IMR-90 (cell line): ENCODE measurements at regions not wholly inside any gene's neighbourhood (a gene's known extent, or its start where the extent isn't known, plus 50 kb on each side); places are given as distances from the start of the nearest gene placed in this dataset.

ENCODE experiments used
- ATAC-seq: fragments of 200-7000 bp; cut with Tn5 transposase; 2 replicates; pipeline ENCODE4 v1.9.1; 2020; ENCODE audit warnings: low read depth, mild to moderate bottlenecking, moderate library complexity
- BruUV-seq: library from RNA; stranded (reverse); fragments of 400-500 nt; replicated peaks from 2 replicates; lab custom pipeline; 2021; lab: Mats Ljungman, UMichigan
- CTCF ChIA-PET: fragments of 300-600 bp; formaldehyde crosslinking; extraction: SDS; loops from one replicate; lab custom pipeline; 2021; ENCODE audit warnings: antibody characterized with exemption; lab: Yijun Ruan, JAX
- POLR2A ChIA-PET: fragments of 300-600 bp; sonication (Branson Sonifier 250); formaldehyde crosslinking; loops from one replicate; lab custom pipeline; 2022; ENCODE audit warnings: antibody characterized with exemption; ENCODE audit not compliant: unreplicated experiment; lab: Charles Lee
- DNase-seq: peaks from one replicate; pipeline ENCODE4 v3.0.0; 2013
- H2AFZ ChIP-seq: replicated peaks from 2 replicates; pipeline ENCODE3; 2013; ENCODE audit warnings: low read length, mild to moderate bottlenecking; ENCODE audit not compliant: poor library complexity
- H2AK5ac ChIP-seq: 2 replicates; pipeline ENCODE4 v1.6.1; 2013; ENCODE audit warnings: low read depth, low read length, inconsistent platforms
- H2AK9ac ChIP-seq: replicated peaks from 2 replicates; pipeline ENCODE3; 2013; ENCODE audit warnings: mild to moderate bottlenecking, low read depth, low read length, moderate library complexity; ENCODE audit not compliant: poor library complexity
- H2BK120ac ChIP-seq: 2 replicates; pipeline ENCODE4 v1.6.1; 2013; ENCODE audit warnings: low read depth, low read length, inconsistent platforms
- H2BK15ac ChIP-seq: 3 replicates; pipeline ENCODE4 v1.6.1; 2013; ENCODE audit warnings: low read depth, low read length, inconsistent platforms
- H2BK20ac ChIP-seq: 2 replicates; pipeline ENCODE4 v1.6.1; 2013; ENCODE audit warnings: low read depth, mild to moderate bottlenecking, inconsistent platforms, low read length, moderate library complexity
- H2BK5ac ChIP-seq: 2 replicates; pipeline ENCODE4 v1.6.1; 2013; ENCODE audit warnings: mild to moderate bottlenecking, low read depth, low read length, inconsistent platforms; ENCODE audit not compliant: poor library complexity, severe bottlenecking
- H3K14ac ChIP-seq: replicated peaks from 2 replicates; pipeline ENCODE4 v1.6.1; 2013; ENCODE audit warnings: low read depth, low read length, inconsistent platforms
- H3K18ac ChIP-seq: 2 replicates; pipeline ENCODE4 v1.6.1; 2013; ENCODE audit warnings: low read depth, low read length, control low read depth
- H3K23ac ChIP-seq: 2 replicates; pipeline ENCODE4 v1.6.1; 2013; ENCODE audit warnings: low read depth, low read length, inconsistent platforms
- H3K27ac ChIP-seq: 2 replicates; pipeline ENCODE4 v1.5.1; 2013; ENCODE audit warnings: mild to moderate bottlenecking, control low read depth, low read length; ENCODE audit not compliant: insufficient read depth
- H3K27me3 ChIP-seq: 2 replicates; pipeline ENCODE4 v1.6.1; 2013; ENCODE audit warnings: low read length; ENCODE audit not compliant: control insufficient read depth, insufficient read depth
- H3K36me3 ChIP-seq: 2 replicates; pipeline ENCODE4 v1.6.1; 2013; ENCODE audit warnings: low read length, mixed read lengths; ENCODE audit not compliant: control insufficient read depth, insufficient read depth
- H3K4ac ChIP-seq: 2 replicates; pipeline ENCODE4 v1.6.1; 2013; ENCODE audit warnings: low read depth, low read length, inconsistent platforms
- H3K4me1 ChIP-seq: 2 replicates; pipeline ENCODE4 v1.6.1; 2013; ENCODE audit warnings: low read length, mixed read lengths; ENCODE audit not compliant: control insufficient read depth, insufficient read depth
- H3K4me2 ChIP-seq: 2 replicates; pipeline ENCODE4 v1.6.1; 2013; ENCODE audit warnings: low read depth, mild to moderate bottlenecking, control low read depth, low read length, moderate library complexity
- H3K4me3 ChIP-seq: 2 replicates; pipeline ENCODE4 v1.5.1; 2013; ENCODE audit warnings: low read depth, mild to moderate bottlenecking, control low read depth, low read length, moderate library complexity; ENCODE audit not compliant: insufficient read depth
- H3K56ac ChIP-seq: 2 replicates; pipeline ENCODE4 v1.6.1; 2013; ENCODE audit warnings: low read length, inconsistent platforms; ENCODE audit not compliant: insufficient read depth; ENCODE audit errors: extremely low read depth
- H3K79me1 ChIP-seq, 2 experiments: 2 replicates each; pipeline ENCODE4 v1.6.1; 2013; ENCODE audit warnings: low read length in 2 of 2, inconsistent platforms in 1 of 2, low read depth in 1 of 2
- H3K9ac ChIP-seq: 2 replicates; pipeline ENCODE4 v1.6.1; 2013; ENCODE audit warnings: low read depth, low read length, control low read depth
- H3K9me1 ChIP-seq: 2 replicates; pipeline ENCODE4 v1.6.1; 2013; ENCODE audit warnings: low read length, inconsistent platforms; ENCODE audit not compliant: insufficient read depth
- H3K9me3 ChIP-seq: 2 replicates; pipeline ENCODE4 v1.6.1; 2013; ENCODE audit warnings: low read length; ENCODE audit not compliant: control insufficient read depth, insufficient read depth
- H4K20me1 ChIP-seq: 2 replicates; pipeline ENCODE4 v1.6.1; 2013; ENCODE audit warnings: low read length, inconsistent platforms; ENCODE audit not compliant: insufficient read depth
- H4K5ac ChIP-seq: 2 replicates; pipeline ENCODE4 v1.6.1; 2013; ENCODE audit warnings: mild to moderate bottlenecking, low read depth, low read length, control low read depth
- H4K8ac ChIP-seq, 2 experiments: 2 replicates each; pipeline ENCODE4 v1.6.1; 2013; ENCODE audit warnings: low read depth in 2 of 2, low read length in 2 of 2, control low read depth in 1 of 2, inconsistent platforms in 1 of 2
- H4K91ac ChIP-seq: 2 replicates; pipeline ENCODE4 v1.6.1; 2013; ENCODE audit warnings: low read depth, low read length, inconsistent platforms; ENCODE audit not compliant: insufficient read depth
- BHLHE40 ChIP-seq: fragments of 150-350 bp; IDR thresholded peaks from 2 replicates; pipeline ENCODE4 v1.6.1; 2016; ENCODE audit warnings: mild to moderate bottlenecking, low read depth, low read length
- CEBPB ChIP-seq: IDR thresholded peaks from 2 replicates; pipeline ENCODE4 v1.6.1; 2012; ENCODE audit warnings: low read depth, low read length, improper control_type of control experiment
- CHD1 ChIP-seq: IDR thresholded peaks from 2 replicates; pipeline ENCODE4 v1.6.1; 2012; ENCODE audit warnings: low read depth, low read length, improper control_type of control experiment
- CTCF ChIP-seq: conservative IDR thresholded peaks from 2 replicates; pipeline ENCODE4 v1.5.1; 2012; ENCODE audit warnings: mild to moderate bottlenecking, low read depth, low read length, improper control_type of control experiment
- ELK1 ChIP-seq: fragments of 150-350 bp; IDR thresholded peaks from 2 replicates; pipeline ENCODE4 v1.6.1; 2016; ENCODE audit warnings: low read depth, mild to moderate bottlenecking, low read length, moderate library complexity, borderline replicate concordance
- FOS ChIP-seq: fragments of 150-350 bp; IDR thresholded peaks from 2 replicates; pipeline ENCODE4 v1.6.1; 2016; ENCODE audit warnings: low read depth, low read length
- MAFK ChIP-seq: IDR thresholded peaks from 2 replicates; pipeline ENCODE4 v1.6.1; 2012; ENCODE audit warnings: low read depth, low read length, improper control_type of control experiment
- MAZ ChIP-seq: IDR thresholded peaks from 2 replicates; pipeline ENCODE4 v1.6.1; 2012; ENCODE audit warnings: low read depth, mild to moderate bottlenecking, low read length, improper control_type of control experiment, moderate library complexity, borderline replicate concordance
- MXI1 ChIP-seq: IDR thresholded peaks from 2 replicates; pipeline ENCODE4 v1.6.1; 2012; ENCODE audit warnings: low read depth, mild to moderate bottlenecking, low read length, moderate library complexity, borderline replicate concordance
- NFE2L2 ChIP-seq: fragments of 150-350 bp; IDR thresholded peaks from 2 replicates; pipeline ENCODE4 v1.6.1; 2016; ENCODE audit warnings: low read depth, mild to moderate bottlenecking, low read length
- POLR2A ChIP-seq: IDR thresholded peaks from 2 replicates; pipeline ENCODE4 v1.6.1; 2012; ENCODE audit warnings: mild to moderate bottlenecking, low read depth, low read length
- RAD21 ChIP-seq: IDR thresholded peaks from 2 replicates; pipeline ENCODE4 v1.6.1; 2012; ENCODE audit warnings: low read length, improper control_type of control experiment
- RCOR1 ChIP-seq: IDR thresholded peaks from 2 replicates; pipeline ENCODE4 v1.6.1; 2012; ENCODE audit warnings: mild to moderate bottlenecking, low read length, improper control_type of control experiment; ENCODE audit not compliant: insufficient replicate concordance
- RFX5 ChIP-seq: IDR thresholded peaks from 2 replicates; pipeline ENCODE4 v1.8.0; 2012; ENCODE audit warnings: low read depth, mild to moderate bottlenecking, low read length, moderate library complexity
- SMC3 ChIP-seq: fragments of 150-350 bp; IDR thresholded peaks from 2 replicates; pipeline ENCODE4 v1.6.1; 2016; ENCODE audit warnings: low read depth, mild to moderate bottlenecking, antibody characterized with exemption, low read length, moderate library complexity
- USF2 ChIP-seq: fragments of 150-350 bp; IDR thresholded peaks from 2 replicates; pipeline ENCODE4 v1.6.1; 2017; ENCODE audit warnings: mild to moderate bottlenecking, antibody characterized with exemption, low read length, low read depth
- WGBS, 2 experiments: methylation state at CpG; one replicate each; pipeline versions ENCODE4 v1.1.5 to v1.1.7; 2013; ENCODE audit warnings: missing lambda C conversion rate in 2 of 2; ENCODE audit not compliant: insufficient read length in 1 of 2; ENCODE audit errors: extremely low coverage in 2 of 2; 5-methylcytosine and 5-hydroxymethylcytosine counted together
- dilution Hi-C: fragments of 300-500 bp; cut with HindIII; formaldehyde crosslinking; loops from one replicate; pipeline ENCODE4 v1.14.3; 2018; ENCODE audit warnings: low sequenced_read_pairs; ENCODE audit not compliant: unreplicated experiment
- in situ Hi-C: fragments of 300-500 bp; cut with MboI; formaldehyde crosslinking; loops from 3 replicates; pipeline ENCODE4 v1.14.3; 2019; ENCODE audit warnings: low sequenced_read_pairs, inconsistent platforms, mixed read lengths
- intact Hi-C: fragments of 100-400 bp; cut with micrococcal nuclease; formaldehyde crosslinking; loops from 2 replicates; pipeline ENCODE4 v1.10.0; 2022

- Histone ChIP-seq H3K23ac (no peak overlapping the region), H3K27ac (no peak overlapping the region), H2AK9ac (no peak overlapping the region), H3K18ac (no peak overlapping the region), H3K9me1 (peaks cover 6% of the 10 kb centered on the region), H3K9me3 (no peaks in the 10 kb centered on the region), H2BK20ac (no peak overlapping the region), H4K20me1 (peaks cover 25% of the 10 kb centered on the region), H3K4me1 (no peaks in the 10 kb centered on the region), H2BK15ac (no peak overlapping the region), H3K27me3 (no peaks in the 10 kb centered on the region), H4K5ac (no peak overlapping the region), H4K8ac (no peak overlapping the region), H3K36me3 (peaks cover 8% of the 10 kb centered on the region), H3K9ac (no peak overlapping the region), H3K4me3 (no peak overlapping the region), H2AK5ac (no peak overlapping the region), H3K4ac (no peak overlapping the region), H2BK5ac (no peak overlapping the region), H2AFZ (no peak overlapping the region), H3K56ac (no peak overlapping the region), H4K91ac (no peak overlapping the region), H3K14ac (no peak overlapping the region), H3K79me1 (peaks cover 19 to 62% of the 10 kb centered on the region in 2 experiments), H2BK120ac (no peak overlapping the region), H3K4me2 (no peak overlapping the region)
- intact Hi-C loops = no loop called here
- ATAC-seq = no peak
- dilution Hi-C loops = no loop called here
- WGBS, 2 experiments = no CpG with 5 or more reads among the region's 1 CpG
- ChIA-PET CTCF (no interaction called here), POLR2A (no interaction called here)
- in situ Hi-C loops = no loop called here
- BruUV-seq = no TSS peak
- TF ChIP-seq MAZ (no peak), CTCF (no peak), NFE2L2 (no peak), RAD21 (no peak), RCOR1 (no peak), BHLHE40 (no peak), SMC3 (no peak), RFX5 (no peak), USF2 (no peak), ELK1 (no peak), POLR2A (no peak), MAFK (no peak), CEBPB (no peak), CHD1 (no peak), MXI1 (no peak), FOS (no peak)
- DNase-seq = no peak
Measured at GRCh38 chr18:46214435-46214834, 110.2 kb downstream of the HAUS1 start.
